ENCODE measurements at regions not wholly inside any gene's neighbourhood (a gene's known extent, or its start where the extent isn't known, plus 50 kb on each side); places are given as distances from the start of the nearest gene placed in this dataset.
"Not testable (repeated sequence)": the region's sequence is repeated elsewhere in the genome, so short reads cannot be mapped to it uniquely, and the experiment has no call there.

DNA sequence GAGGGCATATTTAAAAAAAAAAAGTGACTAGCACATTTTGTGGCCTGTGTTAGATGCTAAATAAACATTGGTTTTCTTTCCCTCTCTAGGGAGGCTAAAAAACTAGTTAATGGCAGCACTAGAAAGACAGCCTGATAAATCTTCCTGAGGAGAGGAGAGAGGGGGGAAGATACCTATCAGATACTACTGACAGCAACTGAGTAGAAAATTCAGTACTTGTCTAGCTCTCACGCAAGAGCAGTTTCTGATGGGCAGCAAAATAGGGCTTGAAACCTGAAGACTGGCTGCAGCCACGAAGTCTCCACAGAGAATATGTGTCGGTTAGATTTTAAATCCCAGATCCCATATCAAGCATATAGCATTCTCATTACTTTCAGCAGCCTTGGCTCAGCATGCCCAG is 388.2 kb downstream of the KCNA4 start:
- H3K27ac Mint-ChIP-seq: no peak overlapping the region
- H3K4me3 Mint-ChIP-seq: no peak overlapping the region
- H3K36me3 Mint-ChIP-seq (ENCODE audit: low read depth): no peaks in the 10 kb centered on the region
- no peaks in the 10 kb centered on the region for H3K27me3 Mint-ChIP-seq
- H3K9me3 Mint-ChIP-seq: peaks cover 4% of the 10 kb centered on the region
- no peaks in the 10 kb centered on the region for H3K4me1 Mint-ChIP-seq (ENCODE audit: low read depth)

DNA sequence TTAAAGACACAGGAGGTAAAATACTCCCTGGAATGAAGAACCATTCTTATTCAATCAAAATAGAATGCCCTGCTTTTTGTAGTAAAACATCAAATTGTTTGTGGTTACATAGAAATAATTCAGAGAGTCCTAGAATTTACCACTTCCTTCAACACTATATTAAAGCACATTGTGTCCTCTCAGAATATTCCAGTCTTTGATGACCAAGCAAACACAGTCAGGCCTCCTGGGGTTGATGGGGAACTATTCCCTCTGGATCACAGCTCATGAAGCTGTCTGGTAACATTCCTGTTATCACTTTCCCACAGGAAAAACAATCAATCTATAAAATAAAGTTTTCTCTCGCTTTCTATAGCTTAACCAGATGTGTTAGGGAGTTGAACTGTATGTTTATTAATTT is 389.3 kb downstream of the KCNA4 start:
- H3K9me3 Mint-ChIP-seq: peaks cover 5% of the 10 kb centered on the region
- H3K27ac Mint-ChIP-seq: no peak overlapping the region
- no peaks in the 10 kb centered on the region for H3K4me1 Mint-ChIP-seq (ENCODE audit: low read depth)
- H3K27me3 Mint-ChIP-seq: no peaks in the 10 kb centered on the region
- no peak overlapping the region for H3K4me3 Mint-ChIP-seq
- no peaks in the 10 kb centered on the region for H3K36me3 Mint-ChIP-seq (ENCODE audit: low read depth)

DNA sequence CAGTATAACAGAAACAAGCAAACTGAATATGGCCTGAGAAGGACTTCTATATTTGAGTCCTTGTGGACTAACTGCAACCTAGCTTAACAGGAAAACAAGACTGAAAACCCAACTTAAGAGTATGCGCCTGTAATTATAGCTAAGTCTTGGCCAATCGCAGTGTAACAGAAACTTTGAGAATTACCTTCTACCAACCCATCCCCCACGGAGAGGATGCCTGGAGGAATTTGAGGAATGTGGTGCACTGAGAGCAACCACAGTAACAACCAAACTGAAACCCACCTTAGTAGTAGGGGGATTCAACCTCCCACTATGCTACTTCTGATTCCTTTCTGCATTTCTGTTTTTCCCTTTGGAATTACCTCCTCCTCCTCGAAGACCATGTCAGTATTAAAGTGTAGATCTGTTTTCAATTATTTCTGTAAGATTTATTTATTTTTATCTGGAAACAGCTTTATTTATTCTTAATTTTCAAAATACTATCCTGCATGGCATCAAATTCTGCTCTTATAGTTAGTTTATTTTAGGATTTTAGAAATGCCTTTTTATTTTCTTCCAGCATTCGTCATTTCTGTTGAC is 393.6 kb downstream of the KCNA4 start:
- peaks cover 5% of the 10 kb centered on the region for H3K9me3 Mint-ChIP-seq
- no peaks in the 10 kb centered on the region for H3K4me1 Mint-ChIP-seq (ENCODE audit: low read depth)
- H3K4me3 Mint-ChIP-seq: no peak overlapping the region
- H3K27me3 Mint-ChIP-seq: no peaks in the 10 kb centered on the region
- no peak overlapping the region for H3K27ac Mint-ChIP-seq
- no peaks in the 10 kb centered on the region for H3K36me3 Mint-ChIP-seq (ENCODE audit: low read depth)

DNA sequence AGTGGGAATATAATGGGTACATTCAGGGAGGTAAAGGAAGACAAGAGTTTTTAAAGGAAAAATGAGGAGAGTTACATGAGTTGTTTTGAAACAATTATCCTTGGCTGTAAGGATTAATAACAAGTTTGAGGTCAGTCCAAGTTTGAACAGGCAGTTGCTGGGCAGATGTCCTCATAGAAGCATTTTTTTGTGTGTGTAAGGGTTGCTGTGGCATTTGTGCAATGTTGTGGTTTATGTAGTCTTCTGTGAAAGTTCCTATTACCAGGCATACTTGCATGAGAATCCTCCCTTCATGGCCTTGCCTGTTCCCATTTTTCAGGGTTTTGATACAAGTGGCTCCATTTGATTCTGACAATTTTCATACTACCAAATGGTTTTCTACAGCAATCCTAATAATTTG is 400.2 kb downstream of the KCNA4 start:
- Mint-ChIP-seq H3K27ac (no peak overlapping the region), H3K4me3 (no peak overlapping the region), H3K27me3 (no peaks in the 10 kb centered on the region), H3K36me3 (ENCODE audit: low read depth) (no peaks in the 10 kb centered on the region), H3K9me3 (peaks cover 7% of the 10 kb centered on the region), H3K4me1 (ENCODE audit: low read depth) (no peaks in the 10 kb centered on the region)

DNA sequence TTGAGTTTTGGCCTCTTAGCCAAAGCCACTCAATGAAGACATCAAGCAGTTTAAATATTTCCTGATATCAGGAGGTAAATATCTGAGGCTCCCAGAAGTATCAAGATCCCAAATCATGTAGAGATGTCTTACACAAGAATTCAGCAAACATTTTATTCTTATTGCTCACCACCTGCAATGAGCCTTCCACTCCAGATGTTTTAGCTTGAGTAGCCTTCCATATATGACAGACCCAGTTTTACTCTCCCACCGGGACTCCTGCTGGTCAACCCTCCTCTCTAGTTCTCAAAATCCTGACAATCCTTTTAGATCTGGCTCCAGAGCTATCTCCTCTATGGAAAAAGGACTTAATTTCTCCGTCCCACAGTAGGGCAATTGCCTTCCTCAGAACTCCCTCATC is 404.4 kb downstream of the KCNA4 start:
- H3K4me3 Mint-ChIP-seq: no peak overlapping the region
- no peaks in the 10 kb centered on the region for H3K36me3 Mint-ChIP-seq (ENCODE audit: low read depth)
- no peaks in the 10 kb centered on the region for H3K27me3 Mint-ChIP-seq
- H3K27ac Mint-ChIP-seq: no peak overlapping the region
- H3K9me3 Mint-ChIP-seq: peaks cover 7% of the 10 kb centered on the region
- no peaks in the 10 kb centered on the region for H3K4me1 Mint-ChIP-seq (ENCODE audit: low read depth)

DNA sequence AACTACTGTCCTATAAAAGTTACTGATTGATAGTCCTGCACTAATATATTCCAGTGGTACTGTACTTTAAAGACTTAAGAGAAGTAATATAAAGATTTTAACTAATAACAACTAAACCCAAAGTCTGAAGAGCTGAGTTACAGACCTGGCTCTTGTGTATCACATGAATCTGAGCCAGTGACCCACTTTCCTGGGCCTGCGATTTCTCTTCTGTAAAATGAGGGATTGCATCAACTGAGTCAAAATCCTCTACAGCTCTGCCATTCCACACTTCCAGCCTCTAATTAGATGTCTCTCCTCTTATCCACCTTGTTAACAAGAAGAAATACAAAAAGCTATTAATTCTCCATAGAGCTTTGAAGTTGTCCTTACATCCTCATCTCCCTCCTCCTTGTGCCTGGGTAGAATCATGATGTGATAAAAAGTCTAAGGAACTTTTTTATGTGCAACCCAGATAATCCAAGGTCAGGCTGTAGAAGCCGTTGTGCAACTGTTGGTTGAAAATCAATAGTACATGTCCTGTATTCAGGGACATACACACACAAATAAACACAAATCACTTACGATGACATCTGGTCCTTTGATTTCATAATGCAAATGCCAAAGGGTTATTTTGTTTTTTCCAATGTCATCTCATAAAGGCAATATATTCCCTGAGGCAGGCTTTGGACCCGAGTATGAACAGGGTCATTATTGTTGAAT is 410.3 kb downstream of the KCNA4 start:
- Mint-ChIP-seq H3K36me3 (ENCODE audit: low read depth) (no peaks in the 10 kb centered on the region), H3K27ac (no peak overlapping the region), H3K4me1 (ENCODE audit: low read depth) (no peaks in the 10 kb centered on the region), H3K9me3 (peaks cover 10% of the 10 kb centered on the region), H3K4me3 (no peak overlapping the region), H3K27me3 (no peaks in the 10 kb centered on the region)

DNA sequence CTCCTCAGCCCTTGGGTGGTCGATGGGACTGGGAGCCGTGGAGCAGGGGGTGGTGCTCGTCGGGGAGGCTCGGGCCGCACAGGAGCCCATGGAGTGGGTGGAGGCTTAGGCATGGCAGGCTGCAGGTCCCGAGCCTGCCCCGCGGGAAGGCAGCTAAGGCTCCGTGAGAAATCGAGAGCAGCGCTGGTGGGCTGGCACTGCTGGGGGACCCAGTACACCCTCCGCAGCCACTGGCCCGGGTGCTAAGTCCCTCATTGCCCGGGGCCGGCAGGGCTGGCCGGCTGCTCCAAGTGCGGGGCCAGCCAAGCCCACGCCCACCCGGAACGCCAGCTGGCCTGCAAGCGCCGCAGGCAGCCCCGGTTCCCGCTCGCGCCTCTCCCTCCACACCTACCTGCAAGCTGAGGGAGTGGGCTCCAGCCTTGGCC is 416.7 kb downstream of the KCNA4 start:
- not testable (repeated sequence) for H3K27ac Mint-ChIP-seq

DNA sequence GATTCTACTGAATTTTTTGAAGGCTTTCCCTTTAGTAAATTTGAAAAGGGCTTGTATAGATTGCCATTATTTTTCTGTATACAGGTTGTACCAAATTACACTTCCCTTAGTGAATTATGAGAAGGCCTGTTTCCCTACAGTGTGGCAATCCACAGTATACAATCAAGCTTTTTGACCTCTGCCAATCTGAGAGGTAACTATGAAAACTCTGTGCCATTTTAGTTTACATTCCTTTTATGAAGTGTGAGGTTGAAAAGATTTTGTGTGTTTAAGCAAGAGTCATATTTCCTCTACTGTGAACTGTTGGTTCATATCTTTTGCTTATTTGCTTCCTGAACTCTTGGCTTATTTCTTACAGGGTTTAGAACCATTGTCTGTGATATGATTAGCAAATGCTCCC is 432.5 kb downstream of the KCNA4 start:
- no peaks in the 10 kb centered on the region for H3K36me3 Mint-ChIP-seq (ENCODE audit: low read depth)
- H3K4me1 Mint-ChIP-seq (ENCODE audit: low read depth): no peaks in the 10 kb centered on the region
- H3K4me3 Mint-ChIP-seq: no peak overlapping the region
- no peaks in the 10 kb centered on the region for H3K9me3 Mint-ChIP-seq
- H3K27ac Mint-ChIP-seq: no peak overlapping the region
- H3K27me3 Mint-ChIP-seq: no peaks in the 10 kb centered on the region

More for the DNA sequence above, 416.7 kb downstream of the KCNA4 start:
- H3K9me3 Mint-ChIP-seq: peaks cover 13% of the 10 kb centered on the region
- not testable (repeated sequence) for H3K36me3 Mint-ChIP-seq (ENCODE audit: low read depth); H3K4me3 Mint-ChIP-seq; H3K27me3 Mint-ChIP-seq; H3K4me1 Mint-ChIP-seq (ENCODE audit: low read depth)

DNA sequence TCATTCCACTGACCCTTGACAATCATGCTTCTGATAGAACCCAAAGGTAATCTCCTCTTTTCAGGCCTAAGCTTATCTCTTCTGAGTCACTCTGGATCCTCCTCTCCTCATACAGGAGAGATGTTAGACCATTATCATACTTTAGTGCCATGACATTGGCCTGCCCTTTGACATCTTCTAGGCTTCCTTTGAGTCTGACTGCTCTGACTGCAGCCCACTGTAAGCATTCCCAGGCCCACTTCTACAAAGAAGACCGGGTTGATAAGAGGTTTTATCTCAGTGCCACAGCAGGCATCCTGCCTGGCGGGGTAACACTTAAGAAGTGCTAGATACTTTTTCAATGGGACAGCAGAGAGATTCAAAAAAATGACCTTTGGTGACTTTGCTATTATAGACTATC is 438.0 kb downstream of the KCNA4 start:
- Mint-ChIP-seq H3K4me1 (ENCODE audit: low read depth) (no peaks in the 10 kb centered on the region), H3K36me3 (ENCODE audit: low read depth) (no peaks in the 10 kb centered on the region), H3K27me3 (no peaks in the 10 kb centered on the region), H3K27ac (no peak overlapping the region), H3K4me3 (no peak overlapping the region), H3K9me3 (peaks cover 5% of the 10 kb centered on the region)

DNA sequence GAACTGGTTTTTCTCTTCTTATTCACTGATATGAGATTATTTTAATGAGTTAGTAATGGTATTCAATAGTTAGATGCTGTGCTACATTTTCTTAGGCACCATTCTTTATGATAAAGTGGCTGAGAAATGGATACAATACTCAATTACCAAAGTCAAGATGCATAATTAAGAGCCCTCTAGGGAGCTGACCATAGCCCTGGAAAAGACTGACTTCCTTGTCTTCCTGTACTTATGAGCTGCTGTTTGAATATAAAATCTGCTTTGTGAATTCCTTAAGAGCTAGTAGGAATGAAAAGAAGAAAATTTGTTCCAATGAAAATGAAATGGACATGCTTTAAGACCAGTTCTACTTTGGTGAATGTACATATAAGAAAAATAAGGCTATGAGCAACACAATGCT is 452.3 kb downstream of the KCNA4 start:
- Mint-ChIP-seq H3K4me1 (ENCODE audit: low read depth) (no peaks in the 10 kb centered on the region), H3K36me3 (ENCODE audit: low read depth) (no peaks in the 10 kb centered on the region), H3K27me3 (no peaks in the 10 kb centered on the region), H3K9me3 (peaks cover 11% of the 10 kb centered on the region), H3K4me3 (no peak overlapping the region), H3K27ac (no peak overlapping the region)

DNA sequence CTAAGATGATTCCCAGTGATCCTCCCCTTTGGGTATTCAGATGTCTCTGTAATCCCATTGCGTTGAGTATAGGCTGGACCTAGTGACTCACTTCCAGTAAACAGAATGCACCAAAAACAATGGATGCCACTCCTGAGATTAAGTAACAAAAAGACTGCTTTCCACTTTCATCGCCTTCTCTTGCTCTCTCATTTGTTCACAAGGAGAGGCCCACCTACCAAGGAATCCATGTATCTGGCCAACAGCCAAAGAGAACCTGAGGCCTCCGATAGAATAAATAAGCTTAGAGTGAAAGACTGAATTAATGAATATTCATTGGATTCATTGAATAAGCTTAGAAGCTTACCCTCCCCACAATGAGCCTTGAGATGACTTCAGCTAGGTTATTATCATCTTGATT is 454.6 kb downstream of the KCNA4 start:
- H3K4me1 Mint-ChIP-seq (ENCODE audit: low read depth): no peaks in the 10 kb centered on the region

DNA sequence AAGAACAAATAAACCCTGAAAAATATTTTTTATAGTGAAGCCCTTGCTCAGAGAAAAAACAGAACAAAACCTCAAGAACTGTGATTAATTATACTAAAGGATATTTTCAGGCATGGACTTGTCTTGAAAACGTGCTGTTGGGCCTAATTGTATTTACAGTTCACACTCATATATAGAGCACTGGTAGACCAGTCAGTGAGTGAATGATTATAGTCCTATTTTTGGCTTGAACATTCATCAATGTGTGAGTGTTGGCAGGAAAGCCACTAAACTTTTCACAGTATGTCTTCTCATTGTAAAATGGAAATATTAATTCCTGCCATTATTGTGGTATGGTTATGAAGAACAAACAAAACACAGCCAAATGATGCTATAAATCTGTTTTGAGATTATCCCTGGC is 462.8 kb downstream of the KCNA4 start:
- Mint-ChIP-seq H3K4me3 (no peak overlapping the region), H3K27me3 (no peaks in the 10 kb centered on the region), H3K36me3 (ENCODE audit: low read depth) (no peaks in the 10 kb centered on the region), H3K27ac (no peak overlapping the region), H3K4me1 (ENCODE audit: low read depth) (no peaks in the 10 kb centered on the region), H3K9me3 (peaks cover 4% of the 10 kb centered on the region)

More for the DNA sequence above, 454.6 kb downstream of the KCNA4 start:
- no peak overlapping the region for H3K27ac Mint-ChIP-seq
- no peaks in the 10 kb centered on the region for H3K36me3 Mint-ChIP-seq (ENCODE audit: low read depth)
- no peaks in the 10 kb centered on the region for H3K27me3 Mint-ChIP-seq
- H3K9me3 Mint-ChIP-seq: peaks cover 11% of the 10 kb centered on the region
- H3K4me3 Mint-ChIP-seq: no peak overlapping the region

DNA sequence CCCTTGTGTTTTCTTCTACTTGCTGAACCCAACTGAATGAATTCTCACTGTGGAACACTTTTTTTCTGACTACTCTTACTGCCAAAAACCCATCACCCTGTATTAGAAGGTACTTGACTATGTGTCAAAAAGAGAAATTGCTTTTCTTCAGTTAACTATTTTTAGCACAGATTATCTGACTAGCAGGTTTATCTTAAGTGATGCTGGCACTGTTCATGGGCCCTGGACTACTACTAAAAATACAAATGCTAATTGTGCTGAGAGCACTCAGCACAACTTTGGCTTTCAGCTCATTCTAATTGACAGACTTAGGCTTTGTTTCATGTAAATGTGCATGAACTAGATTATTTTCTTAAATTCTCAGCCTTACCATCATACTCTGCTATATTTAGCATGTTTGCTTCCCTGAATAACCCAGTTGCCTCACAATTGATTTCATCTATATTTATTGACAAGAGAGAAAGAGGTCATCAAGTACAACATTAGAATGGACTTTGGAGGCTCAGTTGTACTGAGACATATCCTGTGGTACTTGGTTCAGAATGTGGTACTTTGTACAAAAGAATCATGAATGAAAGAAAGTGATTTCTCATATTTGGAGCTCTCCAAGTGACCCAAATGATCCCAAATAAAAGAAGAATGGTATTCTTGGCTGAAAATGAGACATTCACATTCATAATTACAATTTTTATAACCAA is 478.3 kb downstream of the KCNA4 start:
- no peaks in the 10 kb centered on the region for H3K4me1 Mint-ChIP-seq (ENCODE audit: low read depth)
- H3K27me3 Mint-ChIP-seq: no peaks in the 10 kb centered on the region
- peaks cover 4% of the 10 kb centered on the region for H3K9me3 Mint-ChIP-seq
- H3K27ac Mint-ChIP-seq: no peak overlapping the region
- H3K4me3 Mint-ChIP-seq: no peak overlapping the region
- H3K36me3 Mint-ChIP-seq (ENCODE audit: low read depth): no peaks in the 10 kb centered on the region

DNA sequence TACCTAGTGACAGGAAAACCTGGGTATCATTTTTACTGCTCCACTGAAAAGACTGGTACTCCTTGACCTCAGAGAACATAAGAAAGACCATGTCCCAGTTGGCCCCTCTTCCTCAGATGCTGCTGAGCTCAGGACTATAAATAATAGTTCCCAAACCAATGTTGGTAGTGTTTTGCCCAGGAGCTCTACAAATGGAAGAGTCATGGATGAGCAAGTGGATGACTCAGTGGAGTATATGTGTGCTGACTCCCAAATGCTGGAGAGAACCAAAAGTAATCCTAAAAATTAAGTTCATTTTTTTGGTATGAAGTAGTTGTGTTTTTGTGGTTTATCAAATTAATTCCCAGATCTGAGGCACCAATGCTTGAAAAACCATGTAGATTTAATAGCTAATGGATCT is 482.0 kb downstream of the KCNA4 start:
- Mint-ChIP-seq H3K9me3 (peaks cover 4% of the 10 kb centered on the region), H3K27ac (no peak overlapping the region), H3K27me3 (no peaks in the 10 kb centered on the region), H3K36me3 (ENCODE audit: low read depth) (no peaks in the 10 kb centered on the region), H3K4me1 (ENCODE audit: low read depth) (no peaks in the 10 kb centered on the region), H3K4me3 (no peak overlapping the region)

DNA sequence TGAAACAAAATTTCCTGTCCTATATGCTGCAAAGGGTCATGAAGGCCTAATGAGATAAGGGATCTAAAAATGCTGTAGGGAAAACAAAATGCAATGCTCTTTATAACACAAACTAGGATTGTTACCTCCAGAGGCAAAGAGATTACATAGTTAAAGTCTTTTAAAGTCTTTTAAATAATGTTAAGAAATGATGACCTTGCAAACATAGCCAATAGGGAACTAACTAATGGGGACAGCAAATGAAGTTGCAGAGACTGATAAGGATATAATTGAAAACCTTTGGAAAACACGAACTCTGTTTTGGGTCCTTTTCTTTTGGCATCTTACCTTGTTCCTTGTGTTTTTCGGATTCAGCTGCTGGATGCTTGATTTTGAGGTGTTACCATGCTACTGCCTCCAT is 485.9 kb downstream of the KCNA4 start:
- Mint-ChIP-seq H3K4me1 (ENCODE audit: low read depth) (no peaks in the 10 kb centered on the region), H3K27ac (no peak overlapping the region), H3K27me3 (no peaks in the 10 kb centered on the region), H3K36me3 (ENCODE audit: low read depth) (no peaks in the 10 kb centered on the region), H3K4me3 (no peak overlapping the region), H3K9me3 (peaks cover 7% of the 10 kb centered on the region)

All from stimulated activated naive CD8-positive, alpha-beta T cell treated with anti-CD3 and anti-CD28 coated beads, Interleukin-15, Interleukin-2, amounts not matched to agents 100 ng/mL and 50 ng/mL, for 24 hours (primary cell).